ENCODE measurements at regions not wholly inside any gene's neighbourhood (a gene's known extent, or its start where the extent isn't known, plus 50 kb on each side); places are given as distances from the start of the nearest gene placed in this dataset.

GRCh38 chr15:62847900-62848489, 194.6 kb upstream of the TPM1 start:
- Histone ChIP-seq H3K36me3 (replicated peaks in 1 of 2; ENCODE audit: insufficient read depth in 1 of 2, low read depth in 2 of 2) (no peaks in the 10 kb centered on the region), H3K27me3 (no peaks in the 10 kb centered on the region), H3K27ac (peak overlapping the region in 3 of 4 donors; percentile 65 to 76 (median 67)), H3K4me3 (no peak overlapping the region), H3K9me3 (no peaks in the 10 kb centered on the region), H3K4me1 (peaks cover 45% of the 10 kb centered on the region)
- ATAC-seq (peak; percentile 51), DNase-seq (peak; percentile 63 to 85 (median 72))
- WGBS, 2 donors: 61 to 62% methylated on average over 7 of the region's 7 CpGs
- intact Hi-C loops (cut with DNase I): no loop called here
- TF ChIP-seq POLR2A (IDR thresholded peaks at IDR 0.05) (no peak), CTCF (IDR thresholded peaks at IDR 0.05) (peak; percentile 33 to 68 (median 56))

- 45 to 46% methylated on average over 5 of the region's 5 CpGs for WGBS, 2 donors
- TF ChIP-seq POLR2A (IDR thresholded peaks at IDR 0.05) (no peak), CTCF (IDR thresholded peaks at IDR 0.05) (peak in 4 of 7 experiments; percentile 21 to 45 (median 38))
- intact Hi-C loops (cut with DNase I): no loop called here
- DNase-seq (peak in 2 of 4 donors; percentile 35 to 59), ATAC-seq (peak; percentile 56)
- peak overlapping the region in 3 of 4 donors; percentile 65 to 76 (median 67) for H3K27ac ChIP-seq
- H3K9me3 ChIP-seq: no peaks in the 10 kb centered on the region
- no peaks in the 10 kb centered on the region for H3K27me3 ChIP-seq
- no peaks in the 10 kb centered on the region for H3K36me3 ChIP-seq (replicated peaks in 1 of 2; ENCODE audit: insufficient read depth in 1 of 2, low read depth in 2 of 2)
- H3K4me3 ChIP-seq: no peak overlapping the region
- peaks cover 48% of the 10 kb centered on the region for H3K4me1 ChIP-seq
Observed at GRCh38 chr15:62848632-62849050, 193.9 kb upstream of the TPM1 start.

DNA sequence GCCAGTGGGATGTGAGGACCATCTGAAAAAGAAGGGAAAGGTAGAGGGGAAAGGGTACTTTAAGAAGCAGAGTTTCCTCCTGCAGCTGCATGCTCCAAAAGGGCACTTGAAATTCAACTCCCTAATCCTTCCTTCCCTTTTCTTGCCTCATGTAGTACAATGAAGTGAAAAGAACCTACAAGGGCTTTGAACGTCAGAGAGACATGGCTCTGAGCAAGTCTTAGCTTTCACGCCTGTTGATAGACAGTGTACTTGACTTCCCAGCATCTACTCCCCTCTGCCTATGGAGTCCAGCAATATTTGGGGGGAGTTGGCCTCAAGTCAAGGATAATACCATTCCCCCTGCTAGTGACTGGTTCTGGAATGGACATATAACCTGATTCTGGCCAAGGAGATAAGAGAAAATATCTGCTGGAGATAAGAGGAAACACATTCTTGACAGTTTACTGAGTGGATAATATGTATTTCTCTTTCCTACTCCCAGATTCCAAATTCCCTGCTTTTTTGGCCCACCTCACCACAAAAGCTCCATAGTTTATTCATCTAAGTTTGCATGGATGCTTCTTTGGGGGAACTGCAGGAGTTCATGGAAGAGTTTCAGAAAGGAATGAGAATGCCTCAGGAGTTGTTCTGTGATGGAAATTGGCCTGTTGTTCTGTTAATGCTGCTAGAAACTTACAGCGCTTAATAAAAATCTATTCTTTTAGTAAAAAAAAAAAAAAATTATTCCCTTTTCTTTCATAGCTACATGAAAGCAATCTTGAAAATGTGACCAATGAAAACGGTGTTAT, 193.0 kb upstream of the TPM1 start:
- no peak for ATAC-seq
- Histone ChIP-seq H3K4me1 (peaks cover 57% of the 10 kb centered on the region), H3K27me3 (no peaks in the 10 kb centered on the region), H3K9me3 (no peaks in the 10 kb centered on the region), H3K36me3 (replicated peaks in 1 of 2; ENCODE audit: insufficient read depth in 1 of 2, low read depth in 2 of 2) (no peaks in the 10 kb centered on the region), H3K27ac (peak overlapping the region in 2 of 4 donors; percentile 65 to 76), H3K4me3 (no peak overlapping the region)
- TF ChIP-seq CTCF (IDR thresholded peaks at IDR 0.05) (no peak), POLR2A (IDR thresholded peaks at IDR 0.05) (no peak)
- 83 to 84% methylated on average over 4 of the region's 4 CpGs for WGBS, 2 donors
- DNase-seq: no peak
- intact Hi-C loops (cut with DNase I): no loop called here

GRCh38 chr15:62850318-62850717, 192.2 kb upstream of the TPM1 start:
- Histone ChIP-seq H3K36me3 (replicated peaks in 1 of 2; ENCODE audit: insufficient read depth in 1 of 2, low read depth in 2 of 2) (no peaks in the 10 kb centered on the region), H3K9me3 (no peaks in the 10 kb centered on the region), H3K4me3 (no peak overlapping the region), H3K27me3 (no peaks in the 10 kb centered on the region), H3K27ac (peak overlapping the region in 3 of 4 donors; percentile 14 to 76 (median 65)), H3K4me1 (peaks cover 60% of the 10 kb centered on the region)
- TF ChIP-seq POLR2A (IDR thresholded peaks at IDR 0.05): no peak
- no peak for TF ChIP-seq CTCF (IDR thresholded peaks at IDR 0.05)
- DNase-seq: peak; percentile 40 to 68 (median 48)
- intact Hi-C loops (cut with DNase I): no loop called here
- ATAC-seq: no peak
- 46 to 62% methylated on average over 9 of the region's 9 CpGs for WGBS, 2 donors

Measured in body of pancreas (tissue), 4 donors.